22Rv1 (cell line): ENCODE measurements at regions not wholly inside any gene's neighbourhood (a gene's known extent, or its start where the extent isn't known, plus 50 kb on each side); places are given as distances from the start of the nearest gene placed in this dataset.

Source experiments
- CTCF ChIP-seq: fragments of 450-650 bp; IDR thresholded peaks from 2 replicates; pipeline ENCODE4 v1.5.1; 2017; ENCODE audit warnings: mild to moderate bottlenecking
- ZFX ChIP-seq: fragments of 450-650 bp; IDR thresholded peaks from 2 replicates; pipeline ENCODE4 v1.6.1; 2017; ENCODE audit warnings: antibody characterized with exemption, borderline replicate concordance

- TF ChIP-seq CTCF (no peak), ZFX (no peak)
Measured at GRCh38 chr12:97781342-97781741, 318.7 kb downstream of the RMST start.
